Peyer's patch (tissue), 4 donors: ENCODE measurements at regions not wholly inside any gene's neighbourhood (a gene's known extent, or its start where the extent isn't known, plus 50 kb on each side); places are given as distances from the start of the nearest gene placed in this dataset.

Experiments
- CTCF ChIP-seq, 6 experiments: fragments of 450-650 bp in 4 of 6; fragments of 200-600 bp in 2 of 6; sonication (generic) in 1 of 6; IDR thresholded peaks; one replicate each; pipeline ENCODE4 v1.5.1; 2017 to 2019; ENCODE audit warnings: antibody characterized with exemption in 6 of 6, mild to moderate bottlenecking in 3 of 6, moderate library complexity in 1 of 6
- POLR2A ChIP-seq, 2 donors: fragments of 450-650 bp; IDR thresholded peaks; one replicate each; pipeline ENCODE4 v1.5.1; 2017; ENCODE audit warnings: antibody characterized with exemption in 2 of 2, mild to moderate bottlenecking in 2 of 2, moderate library complexity in 2 of 2

GRCh38 chr21:34202553-34203372 is 129.4 kb downstream of the MRPS6 start:
- no peak for TF ChIP-seq POLR2A (IDR thresholded peaks at IDR 0.05)
- no peak for TF ChIP-seq CTCF (IDR thresholded peaks at IDR 0.05)
